ENCODE measurements at regions not wholly inside any gene's neighbourhood (a gene's known extent, or its start where the extent isn't known, plus 50 kb on each side); places are given as distances from the start of the nearest gene placed in this dataset.

DNA sequence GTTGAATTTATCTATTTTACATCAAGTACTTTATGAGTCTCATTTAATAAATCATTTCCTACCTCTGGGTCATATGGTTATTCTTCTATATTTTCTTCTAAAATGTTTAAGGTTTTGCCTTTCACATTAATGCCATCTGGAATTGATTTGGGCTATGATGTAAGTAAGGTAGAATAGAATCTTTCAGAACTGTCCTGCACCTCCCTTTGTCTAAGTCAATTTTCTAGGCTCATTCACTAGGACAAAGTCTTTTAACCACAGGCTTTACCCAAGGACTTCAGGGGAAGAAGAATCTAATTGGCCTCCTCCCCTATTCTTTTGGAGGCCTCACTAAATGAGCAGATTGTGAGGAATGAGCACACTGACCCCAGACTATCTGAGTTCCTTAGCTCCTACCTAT, 146.0 kb downstream of the BBOX1 start:
- H3K36me3 ChIP-seq (ENCODE audit: control insufficient read depth, insufficient read depth, low read length): no peaks in the 10 kb centered on the region
- CTCF ChIA-PET: no interaction called here
- in situ Hi-C loops (cut with HindIII; ENCODE audit: low pct_unique_long_range_greater_than_20kb, low sequenced_read_pairs): no loop called here
- DNase-seq (ENCODE audit: low read depth, low spot score) (no peak), ATAC-seq (no peak)
- H3K4me3 ChIP-seq (ENCODE audit: low read depth in 2 of 2, low read length in 2 of 2): no peak overlapping the region
- peak overlapping the region; percentile 75 for H3K27ac ChIP-seq (ENCODE audit: low read length)
- peaks cover 6% of the 10 kb centered on the region; the same call in 1 of the 2 replicates for H3K9me3 ChIP-seq (ENCODE audit: control insufficient read depth, insufficient read depth, low read depth, low read length)
- POLR2A ChIA-PET: no interaction called here
- H3K4me1 ChIP-seq (ENCODE audit: control insufficient read depth, insufficient read depth, low read length): peaks cover 4% of the 10 kb centered on the region
- intact Hi-C loops (cut with micrococcal nuclease; ENCODE audit: unreplicated experiment): loop anchor here (10.0 kb wide), 1 partner anchor 178 kb away; the partner anchor contains the start of gene CCDC34
- TF ChIP-seq TCF7L2 (IDR thresholded peaks at IDR 0.05; ENCODE audit: low read depth, low read length): no peak
- H3K27me3 ChIP-seq (ENCODE audit: control insufficient read depth, insufficient read depth, low read length): no peaks in the 10 kb centered on the region
- no TSS peak for BruUV-seq (replicated peaks)

DNA sequence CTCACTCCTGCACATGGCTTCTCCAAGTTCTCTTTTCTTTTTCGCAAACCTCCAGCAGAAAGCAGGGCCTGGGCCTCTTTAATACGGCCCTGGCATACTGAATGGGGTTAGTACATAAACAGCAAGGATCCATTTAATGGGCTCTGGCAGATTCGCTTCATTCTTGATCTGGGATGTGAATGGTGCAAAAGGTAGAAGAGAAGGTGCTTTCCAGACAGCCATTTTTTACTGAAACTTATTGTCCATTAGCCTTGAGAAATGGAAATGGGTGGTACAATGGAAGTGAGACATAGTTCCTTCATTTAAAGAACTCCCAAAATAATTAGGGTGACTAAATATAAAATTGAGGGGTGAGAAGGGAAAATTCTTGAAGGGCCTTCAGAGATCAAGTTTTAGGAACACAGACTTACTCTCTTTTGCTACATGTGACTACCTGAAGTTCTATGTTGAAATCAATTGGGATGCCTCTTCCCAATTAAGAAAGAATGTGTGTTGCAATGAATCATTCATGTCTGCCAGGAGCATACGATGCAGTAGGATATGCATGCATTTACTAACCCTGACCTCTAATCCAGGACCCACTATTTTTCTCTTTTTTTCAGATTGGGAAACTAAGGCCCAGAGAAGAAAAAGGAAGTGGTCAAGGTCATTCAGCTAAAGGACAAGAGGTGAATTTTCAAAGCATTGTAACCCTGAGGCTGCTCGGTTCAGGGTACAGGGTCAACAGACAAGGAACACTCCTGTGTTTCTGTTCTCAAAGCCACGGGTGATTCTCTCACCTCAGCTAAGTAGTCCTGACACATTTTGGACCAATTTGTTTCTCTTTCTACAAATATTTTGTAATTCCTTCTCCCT, 144.1 kb downstream of the BBOX1 start:
- intact Hi-C loops (cut with micrococcal nuclease; ENCODE audit: unreplicated experiment) (loop anchor here (1.0 to 10.0 kb wide), 3 partner anchors 113 to 301 kb away; partner anchors contain the start of gene CCDC34), in situ Hi-C loops (cut with HindIII; ENCODE audit: low pct_unique_long_range_greater_than_20kb, low sequenced_read_pairs) (no loop called here)
- Histone ChIP-seq H3K9me3 (ENCODE audit: control insufficient read depth, insufficient read depth, low read depth, low read length) (peaks cover 6% of the 10 kb centered on the region; the same call in 1 of the 2 replicates), H3K4me1 (ENCODE audit: control insufficient read depth, insufficient read depth, low read length) (peaks cover 4% of the 10 kb centered on the region), H3K36me3 (ENCODE audit: control insufficient read depth, insufficient read depth, low read length) (no peaks in the 10 kb centered on the region), H3K27me3 (ENCODE audit: control insufficient read depth, insufficient read depth, low read length) (no peaks in the 10 kb centered on the region), H3K4me3 (ENCODE audit: low read depth in 2 of 2, low read length in 2 of 2) (no peak overlapping the region), H3K27ac (ENCODE audit: low read length) (peak overlapping the region; percentile 70)
- no peak for TF ChIP-seq POLR2AphosphoS5 (IDR thresholded peaks at IDR 0.05; ENCODE audit: low read depth, low read length)
- TF ChIP-seq TCF7L2 (IDR thresholded peaks at IDR 0.05; ENCODE audit: low read depth, low read length): no peak
- no peak for TF ChIP-seq SIN3A (IDR thresholded peaks at IDR 0.05; ENCODE audit: borderline replicate concordance, insufficient read depth, low read depth, low read length)
- TF ChIP-seq, protein P1, sequence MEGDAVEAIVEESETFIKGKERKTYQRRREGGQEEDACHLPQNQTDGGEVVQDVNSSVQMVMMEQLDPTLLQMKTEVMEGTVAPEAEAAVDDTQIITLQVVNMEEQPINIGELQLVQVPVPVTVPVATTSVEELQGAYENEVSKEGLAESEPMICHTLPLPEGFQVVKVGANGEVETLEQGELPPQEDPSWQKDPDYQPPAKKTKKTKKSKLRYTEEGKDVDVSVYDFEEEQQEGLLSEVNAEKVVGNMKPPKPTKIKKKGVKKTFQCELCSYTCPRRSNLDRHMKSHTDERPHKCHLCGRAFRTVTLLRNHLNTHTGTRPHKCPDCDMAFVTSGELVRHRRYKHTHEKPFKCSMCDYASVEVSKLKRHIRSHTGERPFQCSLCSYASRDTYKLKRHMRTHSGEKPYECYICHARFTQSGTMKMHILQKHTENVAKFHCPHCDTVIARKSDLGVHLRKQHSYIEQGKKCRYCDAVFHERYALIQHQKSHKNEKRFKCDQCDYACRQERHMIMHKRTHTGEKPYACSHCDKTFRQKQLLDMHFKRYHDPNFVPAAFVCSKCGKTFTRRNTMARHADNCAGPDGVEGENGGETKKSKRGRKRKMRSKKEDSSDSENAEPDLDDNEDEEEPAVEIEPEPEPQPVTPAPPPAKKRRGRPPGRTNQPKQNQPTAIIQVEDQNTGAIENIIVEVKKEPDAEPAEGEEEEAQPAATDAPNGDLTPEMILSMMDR (IDR thresholded peaks at IDR 0.05): no peak
- TF ChIP-seq, protein P2, sequence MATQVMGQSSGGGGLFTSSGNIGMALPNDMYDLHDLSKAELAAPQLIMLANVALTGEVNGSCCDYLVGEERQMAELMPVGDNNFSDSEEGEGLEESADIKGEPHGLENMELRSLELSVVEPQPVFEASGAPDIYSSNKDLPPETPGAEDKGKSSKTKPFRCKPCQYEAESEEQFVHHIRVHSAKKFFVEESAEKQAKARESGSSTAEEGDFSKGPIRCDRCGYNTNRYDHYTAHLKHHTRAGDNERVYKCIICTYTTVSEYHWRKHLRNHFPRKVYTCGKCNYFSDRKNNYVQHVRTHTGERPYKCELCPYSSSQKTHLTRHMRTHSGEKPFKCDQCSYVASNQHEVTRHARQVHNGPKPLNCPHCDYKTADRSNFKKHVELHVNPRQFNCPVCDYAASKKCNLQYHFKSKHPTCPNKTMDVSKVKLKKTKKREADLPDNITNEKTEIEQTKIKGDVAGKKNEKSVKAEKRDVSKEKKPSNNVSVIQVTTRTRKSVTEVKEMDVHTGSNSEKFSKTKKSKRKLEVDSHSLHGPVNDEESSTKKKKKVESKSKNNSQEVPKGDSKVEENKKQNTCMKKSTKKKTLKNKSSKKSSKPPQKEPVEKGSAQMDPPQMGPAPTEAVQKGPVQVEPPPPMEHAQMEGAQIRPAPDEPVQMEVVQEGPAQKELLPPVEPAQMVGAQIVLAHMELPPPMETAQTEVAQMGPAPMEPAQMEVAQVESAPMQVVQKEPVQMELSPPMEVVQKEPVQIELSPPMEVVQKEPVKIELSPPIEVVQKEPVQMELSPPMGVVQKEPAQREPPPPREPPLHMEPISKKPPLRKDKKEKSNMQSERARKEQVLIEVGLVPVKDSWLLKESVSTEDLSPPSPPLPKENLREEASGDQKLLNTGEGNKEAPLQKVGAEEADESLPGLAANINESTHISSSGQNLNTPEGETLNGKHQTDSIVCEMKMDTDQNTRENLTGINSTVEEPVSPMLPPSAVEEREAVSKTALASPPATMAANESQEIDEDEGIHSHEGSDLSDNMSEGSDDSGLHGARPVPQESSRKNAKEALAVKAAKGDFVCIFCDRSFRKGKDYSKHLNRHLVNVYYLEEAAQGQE (IDR thresholded peaks at IDR 0.05; ENCODE audit: insufficient read depth in 1 of 2, low read depth in 2 of 2, low read length in 1 of 2): no peak
- ChIA-PET CTCF (interaction anchor here (0.6 to 1.2 kb wide), 7 partner anchors 17 to 301 kb away, joined by 3 to 11 read pairs (median 3); no protein-coding TSS in a partner anchor), POLR2A (interaction anchor here (0.6 kb wide), 1 partner anchor 288 kb away, joined by 4 read pairs; the partner anchor contains the start of gene LGR4)
- ATAC-seq (peak; percentile 55), DNase-seq (ENCODE audit: low read depth, low spot score) (no peak)
- no TSS peak for BruUV-seq (replicated peaks)
